Endothelial cell of umbilical vein (primary cell): ENCODE measurements at regions not wholly inside any gene's neighbourhood (a gene's known extent, or its start where the extent isn't known, plus 50 kb on each side); places are given as distances from the start of the nearest gene placed in this dataset.

Experiments used
- BruUV-seq: library from RNA; stranded (reverse); fragments of 400-500 nt; replicated peaks from 2 replicates; lab custom pipeline; 2021; lab: Mats Ljungman, UMichigan
- CTCF ChIA-PET: fragments of 300-600, 350-600 bp; sonication (Branson Sonifier 250); formaldehyde crosslinking; loops from one replicate; lab custom pipeline; 2021; ENCODE audit warnings: antibody characterized with exemption, inconsistent platforms; lab: Charles Lee
- POLR2A ChIA-PET: fragments of 300-600, 350-600 bp; sonication (Branson Sonifier 250); formaldehyde crosslinking; loops from one replicate; lab custom pipeline; 2021; ENCODE audit warnings: antibody characterized with exemption, inconsistent platforms; lab: Charles Lee
- DNase-seq: peaks from one replicate; pipeline ENCODE4 v3.0.0-alpha.2; 2011; ENCODE audit warnings: low read depth, low spot score
- FAIRE-seq: peaks from 2 replicates; lab custom pipeline; 2011; peaks lifted over from hg19 to GRCh38; lab: Jason Lieb, UNC
- H2AFZ ChIP-seq: 2 replicates; pipeline ENCODE4 v1.6.0; 2012; ENCODE audit warnings: low read depth, low read length, control low read depth, inconsistent platforms
- H3K27ac ChIP-seq: 2 replicates; pipeline ENCODE4 v1.5.1; 2011; ENCODE audit warnings: low read depth, mild to moderate bottlenecking, control low read depth, low read length, moderate library complexity; ENCODE audit not compliant: insufficient read depth
- H3K27me3 ChIP-seq, 2 experiments: 2 replicates each; pipeline versions ENCODE4 v1.6.0 to v1.6.1; 2011; ENCODE audit warnings: low read length in 2 of 2, mixed read lengths in 1 of 2; ENCODE audit not compliant: control insufficient read depth in 2 of 2, insufficient read depth in 2 of 2
- H3K36me3 ChIP-seq, 2 experiments: 2 replicates in 1 of 2; 3 replicates in 1 of 2; pipeline ENCODE4 v1.5.1; 2011; ENCODE audit warnings: low read length in 2 of 2, mild to moderate bottlenecking in 1 of 2, moderate library complexity in 1 of 2; ENCODE audit not compliant: control insufficient read depth in 2 of 2, insufficient read depth in 2 of 2; ENCODE audit errors: extremely low read depth in 1 of 2
- H3K4me1 ChIP-seq: 3 replicates; pipeline ENCODE4 v1.5.1; 2011; ENCODE audit warnings: mild to moderate bottlenecking, low read length; ENCODE audit not compliant: control insufficient read depth, insufficient read depth; ENCODE audit errors: extremely low read depth
- H3K4me2 ChIP-seq: 2 replicates; pipeline ENCODE4 v1.6.1; 2011; ENCODE audit warnings: low read length, control low read depth, mixed read lengths; ENCODE audit not compliant: insufficient read depth
- H3K4me3 ChIP-seq, 3 experiments: fragments of 200-600 bp in 1 of 3; sonication (generic), shearing (Covaris generic) in 1 of 3; replicated peaks in 1 of 3; 2 replicates each; pipeline ENCODE4 v1.5.1; 2011 to 2016; ENCODE audit warnings: control low read depth in 3 of 3, low read length in 3 of 3, mild to moderate bottlenecking in 2 of 3, inconsistent platforms in 1 of 3, low read depth in 1 of 3, moderate library complexity in 1 of 3; ENCODE audit not compliant: insufficient read depth in 1 of 3
- H3K79me2 ChIP-seq: 2 replicates; pipeline ENCODE4 v1.6.0; 2012; ENCODE audit warnings: low read length, inconsistent platforms; ENCODE audit not compliant: control insufficient read depth, insufficient read depth
- H3K9ac ChIP-seq: replicated peaks from 2 replicates; pipeline ENCODE3; 2011; ENCODE audit warnings: low read length, control low read depth; ENCODE audit not compliant: insufficient read depth; ENCODE audit errors: extremely low read depth
- H3K9me1 ChIP-seq: replicated peaks from 3 replicates; pipeline ENCODE4 v1.6.0; 2011; ENCODE audit warnings: mild to moderate bottlenecking, low read length; ENCODE audit not compliant: control insufficient read depth, insufficient read depth; ENCODE audit errors: extremely low read depth
- H3K9me3 ChIP-seq: replicated peaks from 2 replicates; pipeline ENCODE4 v1.5.1; 2012; ENCODE audit warnings: low read length, inconsistent platforms; ENCODE audit not compliant: control insufficient read depth, insufficient read depth
- H4K20me1 ChIP-seq: replicated peaks from 2 replicates; pipeline ENCODE3; 2011; ENCODE audit warnings: mild to moderate bottlenecking, low read length; ENCODE audit not compliant: control insufficient read depth, insufficient read depth; ENCODE audit errors: extremely low read depth
- EZH2 ChIP-seq: IDR thresholded peaks from 2 replicates; pipeline ENCODE4 v1.6.1; 2012; ENCODE audit warnings: borderline replicate concordance, low read depth, mild to moderate bottlenecking, moderate library complexity, low read length, inconsistent platforms; ENCODE audit not compliant: severe bottlenecking
- FOS ChIP-seq: IDR thresholded peaks from 2 replicates; pipeline ENCODE4 v1.6.1; 2011; ENCODE audit warnings: mild to moderate bottlenecking, low read length, moderate library complexity, borderline replicate concordance; ENCODE audit not compliant: insufficient read depth
- GATA2 ChIP-seq: IDR thresholded peaks from 2 replicates; pipeline ENCODE4 v1.7.0; 2011; ENCODE audit warnings: low read depth, mild to moderate bottlenecking, moderate library complexity, mixed read lengths, low read length; ENCODE audit not compliant: insufficient read length, insufficient read depth
- JUN ChIP-seq: IDR thresholded peaks from 2 replicates; pipeline ENCODE4 v1.6.1; 2011; ENCODE audit warnings: borderline replicate concordance, low read depth; ENCODE audit not compliant: insufficient read length, insufficient read depth
- MYC ChIP-seq: IDR thresholded peaks from one replicate; pipeline ENCODE4 v1.6.1; 2011; ENCODE audit warnings: mild to moderate bottlenecking, low read depth, low read length
- POLR2A ChIP-seq: IDR thresholded peaks from 2 replicates; pipeline ENCODE4 v1.6.1; 2012; ENCODE audit warnings: low read depth, mild to moderate bottlenecking, control low read depth, low read length
- POLR2AphosphoS5 ChIP-seq: IDR thresholded peaks from 2 replicates; pipeline ENCODE4 v1.6.1; 2012; ENCODE audit warnings: low read depth, mild to moderate bottlenecking, control low read depth, low read length, moderate library complexity; ENCODE audit not compliant: insufficient read depth
- dilution Hi-C: fragments of 300-500 bp; cut with MboI; formaldehyde crosslinking; loops from one replicate; pipeline ENCODE4 v1.15.0; 2019; ENCODE audit warnings: low sequenced_read_pairs; ENCODE audit not compliant: extremely low pct_ligation_motif_present
- intact Hi-C: fragments of 100-400 bp; cut with micrococcal nuclease; formaldehyde crosslinking; loops from one replicate; pipeline ENCODE4 v1.10.0; 2022
- TF ChIP-seq, protein P1 (sequence below): IDR thresholded peaks from 2 replicates; pipeline ENCODE4 v1.6.1; 2011; ENCODE audit not compliant: insufficient read depth, insufficient read length
- TF ChIP-seq, protein P2 (sequence below), 2 donors: IDR thresholded peaks; 1 replicate in 1 of 2; 2 replicates in 1 of 2; pipeline ENCODE4 v1.5.1; 2011; ENCODE audit warnings: low read length in 2 of 2, mild to moderate bottlenecking in 2 of 2, moderate library complexity in 2 of 2, control low read depth in 1 of 2, inconsistent platforms in 1 of 2, low read depth in 1 of 2; ENCODE audit not compliant: insufficient read depth in 1 of 2; ENCODE audit errors: extremely low read depth in 1 of 2

DNA sequence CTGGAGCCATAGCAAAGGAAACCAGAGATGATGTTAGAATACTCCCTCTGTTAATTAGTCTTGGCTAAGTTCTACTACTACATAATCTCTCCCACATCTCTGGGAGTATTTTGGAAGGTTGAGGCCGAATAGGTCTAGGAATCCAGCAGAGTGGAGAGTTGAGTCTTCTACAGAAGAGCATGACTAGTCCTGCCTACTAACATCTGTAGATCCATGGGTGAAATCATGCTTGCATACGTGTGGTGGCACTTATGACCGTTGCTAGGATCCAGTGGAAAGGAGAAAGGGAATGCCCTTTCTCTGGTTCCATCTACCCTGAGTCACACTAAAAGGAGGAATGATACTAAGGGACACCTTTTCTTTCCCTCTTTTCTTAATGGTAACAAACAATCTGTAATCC is 425.4 kb downstream of the KDM5D start:
- no peak overlapping the region for H3K27ac ChIP-seq
- H4K20me1 ChIP-seq = no peaks in the 10 kb centered on the region
- no peaks in the 10 kb centered on the region for H3K9me3 ChIP-seq
- BruUV-seq = no TSS peak
- ChIA-PET POLR2A (no interaction called here), CTCF (no interaction called here)
- no peaks in the 10 kb centered on the region for H3K9me1 ChIP-seq
- H3K79me2 ChIP-seq = no peaks in the 10 kb centered on the region
- TF ChIP-seq POLR2A = no peak
- TF ChIP-seq FOS = no peak
- no peak for TF ChIP-seq EZH2
- TF ChIP-seq, protein P1, sequence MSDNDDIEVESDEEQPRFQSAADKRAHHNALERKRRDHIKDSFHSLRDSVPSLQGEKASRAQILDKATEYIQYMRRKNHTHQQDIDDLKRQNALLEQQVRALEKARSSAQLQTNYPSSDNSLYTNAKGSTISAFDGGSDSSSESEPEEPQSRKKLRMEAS = no peak
- TF ChIP-seq MYC = no peak
- no peak for TF ChIP-seq JUN
- TF ChIP-seq POLR2AphosphoS5 = no peak
- TF ChIP-seq, protein P2, sequence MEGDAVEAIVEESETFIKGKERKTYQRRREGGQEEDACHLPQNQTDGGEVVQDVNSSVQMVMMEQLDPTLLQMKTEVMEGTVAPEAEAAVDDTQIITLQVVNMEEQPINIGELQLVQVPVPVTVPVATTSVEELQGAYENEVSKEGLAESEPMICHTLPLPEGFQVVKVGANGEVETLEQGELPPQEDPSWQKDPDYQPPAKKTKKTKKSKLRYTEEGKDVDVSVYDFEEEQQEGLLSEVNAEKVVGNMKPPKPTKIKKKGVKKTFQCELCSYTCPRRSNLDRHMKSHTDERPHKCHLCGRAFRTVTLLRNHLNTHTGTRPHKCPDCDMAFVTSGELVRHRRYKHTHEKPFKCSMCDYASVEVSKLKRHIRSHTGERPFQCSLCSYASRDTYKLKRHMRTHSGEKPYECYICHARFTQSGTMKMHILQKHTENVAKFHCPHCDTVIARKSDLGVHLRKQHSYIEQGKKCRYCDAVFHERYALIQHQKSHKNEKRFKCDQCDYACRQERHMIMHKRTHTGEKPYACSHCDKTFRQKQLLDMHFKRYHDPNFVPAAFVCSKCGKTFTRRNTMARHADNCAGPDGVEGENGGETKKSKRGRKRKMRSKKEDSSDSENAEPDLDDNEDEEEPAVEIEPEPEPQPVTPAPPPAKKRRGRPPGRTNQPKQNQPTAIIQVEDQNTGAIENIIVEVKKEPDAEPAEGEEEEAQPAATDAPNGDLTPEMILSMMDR (IDR thresholded peaks at IDR 0.05; ENCODE audit: extremely low read depth in 1 of 2, insufficient read depth in 1 of 2, low read depth in 1 of 2, low read length in 2 of 2) = no peak
- no peak for TF ChIP-seq GATA2
- FAIRE-seq = no peak
- H3K9ac ChIP-seq = no peak overlapping the region
- no peak overlapping the region for H3K4me3 ChIP-seq
- H2AFZ ChIP-seq = no peak overlapping the region
- intact Hi-C loops = no loop called here
- DNase-seq = no peak
- H3K27me3 ChIP-seq = no peaks in the 10 kb centered on the region
- no peaks in the 10 kb centered on the region for H3K36me3 ChIP-seq
- no peaks in the 10 kb centered on the region for H3K4me1 ChIP-seq
- dilution Hi-C loops = no loop called here
- no peak overlapping the region for H3K4me2 ChIP-seq
